NCI-H748 (cell line): ENCODE measurements at regions not wholly inside any gene's neighbourhood (a gene's known extent, or its start where the extent isn't known, plus 50 kb on each side); places are given as distances from the start of the nearest gene placed in this dataset.
A peak's percentile ranks its signal among the peaks of the same experiment; 100 is the strongest.

Experiments
- DNase-seq: peaks from one replicate; lab custom pipeline; 2025; ENCODE audit not compliant: unreplicated experiment; lab: John Stamatoyannopoulos, UW

DNA sequence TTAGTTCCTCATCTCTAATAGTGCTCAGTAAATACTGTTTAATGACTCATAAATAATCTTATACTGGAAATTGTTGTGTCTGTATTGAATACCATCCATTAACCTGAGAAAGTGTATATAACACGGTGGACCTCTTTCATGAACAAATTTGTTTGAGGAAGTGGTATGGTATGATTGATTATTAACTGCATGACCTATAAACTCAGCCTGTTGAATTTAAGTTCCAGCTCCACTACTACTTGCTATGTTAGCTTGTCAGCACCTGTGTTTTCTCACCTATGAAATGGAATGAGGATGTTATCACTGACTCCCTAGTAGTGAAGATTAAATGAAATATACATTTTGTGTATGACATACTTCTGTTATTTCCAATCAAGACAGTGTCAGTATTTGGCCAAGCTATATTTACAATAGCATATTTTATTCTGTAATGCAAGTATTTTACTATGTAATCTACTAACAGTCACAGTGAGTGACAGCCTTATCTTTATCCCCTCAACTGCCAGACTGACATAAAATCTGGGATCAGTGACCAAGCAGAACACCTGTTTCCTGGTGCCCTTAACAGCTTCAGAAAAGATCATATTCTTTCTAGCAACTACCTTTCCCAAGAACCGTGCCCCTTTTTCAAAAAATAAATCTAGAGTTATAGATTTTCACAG is 77.3 kb upstream of the ITGA1 start:
- DNase-seq, result no peak

DNA sequence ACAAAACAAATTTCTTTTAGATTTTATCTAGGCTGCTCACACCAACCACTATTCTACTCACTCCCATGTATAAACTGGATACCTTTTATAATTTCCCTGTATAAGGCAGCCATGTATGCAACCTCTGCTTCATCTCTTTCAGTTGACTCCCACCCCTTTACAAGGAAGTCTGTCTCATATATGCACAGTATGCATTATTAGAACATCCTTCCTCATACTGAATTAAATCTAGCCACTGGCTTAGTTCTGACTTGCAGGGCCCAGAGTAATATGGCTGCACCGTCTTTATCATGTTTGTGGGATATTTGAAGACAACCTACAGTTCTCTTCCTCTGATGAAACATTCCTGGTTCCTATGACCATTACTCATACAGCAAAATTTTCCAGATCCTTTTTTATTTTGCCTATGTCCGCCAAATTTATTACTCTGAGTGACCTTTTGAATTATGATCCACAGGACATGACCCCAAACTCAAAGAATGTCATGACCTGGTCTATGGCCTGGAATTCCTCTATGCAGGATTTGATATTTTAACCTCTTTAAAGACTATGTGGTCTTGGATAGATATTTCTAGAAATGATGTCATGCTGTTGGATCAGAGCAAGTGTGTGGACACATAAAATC is 76.6 kb upstream of the ITGA1 start:
- no peak for DNase-seq

- no peak for DNase-seq
Observed at GRCh38 chr5:52712354-52712753, 75.4 kb upstream of the ITGA1 start.

- DNase-seq, result peak; percentile 96
Observed at GRCh38 chr5:52725065-52725746, 62.5 kb upstream of the ITGA1 start.

DNA sequence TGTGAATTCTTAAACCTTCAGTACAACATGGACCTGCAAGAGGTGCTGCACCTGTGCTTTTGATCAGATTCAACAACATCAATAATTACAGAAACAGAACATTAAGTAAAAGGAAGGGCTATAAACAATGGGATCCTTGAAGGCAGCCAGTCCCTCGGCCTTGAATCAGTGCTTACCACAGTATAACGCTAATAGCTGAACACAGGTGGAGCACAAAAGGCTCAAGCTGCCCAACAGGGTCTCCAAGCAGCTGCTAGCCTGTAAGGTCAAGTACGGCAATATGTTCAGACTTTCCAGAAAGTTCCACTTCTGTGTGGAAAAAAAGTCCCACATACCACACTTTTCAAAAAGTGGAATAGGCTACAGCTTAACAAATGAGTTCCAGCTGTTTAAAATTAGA is 61.9 kb upstream of the ITGA1 start:
- DNase-seq, result peak; percentile 96

DNA sequence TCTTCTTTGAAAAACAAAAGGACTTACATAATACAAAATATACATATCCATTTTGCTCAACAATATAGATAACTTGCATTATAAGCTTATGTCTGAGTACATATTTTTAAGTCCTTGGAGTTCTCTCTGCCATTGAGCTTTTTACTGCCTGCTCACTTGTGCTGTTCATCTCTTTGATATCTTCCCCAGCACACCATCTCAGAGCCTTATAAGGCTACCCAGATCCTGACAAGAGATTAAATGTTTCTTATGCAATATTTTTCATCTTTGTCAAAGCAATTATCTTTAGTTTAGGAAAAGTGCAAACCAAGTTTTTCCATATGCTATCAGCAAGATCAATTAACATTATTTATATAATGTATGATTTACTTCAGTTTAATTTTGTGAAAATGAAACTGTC is 60.7 kb upstream of the ITGA1 start:
- DNase-seq, result no peak

- DNase-seq, result no peak
Observed at GRCh38 chr5:52727576-52727975, 60.1 kb upstream of the ITGA1 start.

GRCh38 chr5:52728224-52728623 is 59.5 kb upstream of the ITGA1 start:
- DNase-seq, result no peak

- DNase-seq, result no peak
Observed at GRCh38 chr5:52728686-52729085, 59.0 kb upstream of the ITGA1 start.

DNA sequence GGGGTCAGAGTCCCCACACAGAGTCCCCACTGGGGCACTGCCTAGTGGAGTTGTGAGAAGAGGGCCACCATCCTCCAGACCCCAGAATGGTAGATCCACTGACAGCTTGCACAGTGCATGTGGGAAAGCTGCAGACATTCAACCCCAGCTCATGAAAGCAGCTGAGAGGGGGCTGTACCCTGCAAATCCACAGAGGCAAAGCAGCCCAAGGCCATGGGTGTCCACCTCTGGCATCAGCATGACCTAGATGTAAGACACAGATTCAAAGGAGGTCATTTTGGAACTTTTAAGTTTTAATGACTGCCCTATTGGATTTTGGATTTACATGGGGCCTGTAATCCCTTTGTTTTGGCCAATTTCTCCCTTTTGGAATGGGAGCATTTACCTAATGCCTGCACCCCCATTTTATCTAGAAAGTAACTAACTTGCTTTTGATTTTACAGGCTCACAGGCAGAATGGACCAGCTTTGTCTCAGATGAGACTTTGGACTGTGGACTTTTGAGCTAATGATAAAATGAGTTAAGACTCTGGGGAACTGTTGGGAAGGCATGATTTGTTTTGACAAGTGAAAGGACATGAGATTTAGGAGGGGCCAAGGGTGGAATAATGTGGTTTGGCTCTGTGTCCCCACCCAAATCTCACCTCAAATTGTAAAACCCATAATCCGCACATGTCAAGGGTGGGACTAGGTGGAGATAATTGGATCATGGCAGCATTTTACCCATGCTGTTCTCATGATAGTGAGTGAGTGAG is 56.3 kb upstream of the ITGA1 start:
- no peak for DNase-seq

- no peak for DNase-seq
Observed at GRCh38 chr5:52734557-52734956, 53.2 kb upstream of the ITGA1 start.

DNA sequence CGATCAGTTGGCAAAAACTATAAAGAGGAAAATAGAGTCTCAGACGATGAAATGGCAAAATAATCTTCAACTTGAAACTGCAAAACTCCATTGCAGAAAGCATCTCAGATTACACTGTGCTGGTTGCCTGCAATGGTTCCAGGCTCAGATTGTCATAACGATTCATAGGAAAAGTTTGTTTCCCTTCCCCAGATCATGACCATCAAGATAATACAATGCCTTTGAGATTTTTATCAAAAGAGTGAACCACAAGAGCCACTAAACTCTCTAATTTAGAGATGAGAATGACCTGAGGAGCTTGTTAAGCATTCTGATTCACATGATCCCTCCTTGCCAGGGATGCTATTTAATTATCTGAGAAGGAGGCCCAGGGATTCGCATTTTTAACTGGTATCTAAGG is 52.6 kb upstream of the ITGA1 start:
- no peak for DNase-seq
